ENCODE measurements at regions not wholly inside any gene's neighbourhood (a gene's known extent, or its start where the extent isn't known, plus 50 kb on each side); places are given as distances from the start of the nearest gene placed in this dataset.

DNA sequence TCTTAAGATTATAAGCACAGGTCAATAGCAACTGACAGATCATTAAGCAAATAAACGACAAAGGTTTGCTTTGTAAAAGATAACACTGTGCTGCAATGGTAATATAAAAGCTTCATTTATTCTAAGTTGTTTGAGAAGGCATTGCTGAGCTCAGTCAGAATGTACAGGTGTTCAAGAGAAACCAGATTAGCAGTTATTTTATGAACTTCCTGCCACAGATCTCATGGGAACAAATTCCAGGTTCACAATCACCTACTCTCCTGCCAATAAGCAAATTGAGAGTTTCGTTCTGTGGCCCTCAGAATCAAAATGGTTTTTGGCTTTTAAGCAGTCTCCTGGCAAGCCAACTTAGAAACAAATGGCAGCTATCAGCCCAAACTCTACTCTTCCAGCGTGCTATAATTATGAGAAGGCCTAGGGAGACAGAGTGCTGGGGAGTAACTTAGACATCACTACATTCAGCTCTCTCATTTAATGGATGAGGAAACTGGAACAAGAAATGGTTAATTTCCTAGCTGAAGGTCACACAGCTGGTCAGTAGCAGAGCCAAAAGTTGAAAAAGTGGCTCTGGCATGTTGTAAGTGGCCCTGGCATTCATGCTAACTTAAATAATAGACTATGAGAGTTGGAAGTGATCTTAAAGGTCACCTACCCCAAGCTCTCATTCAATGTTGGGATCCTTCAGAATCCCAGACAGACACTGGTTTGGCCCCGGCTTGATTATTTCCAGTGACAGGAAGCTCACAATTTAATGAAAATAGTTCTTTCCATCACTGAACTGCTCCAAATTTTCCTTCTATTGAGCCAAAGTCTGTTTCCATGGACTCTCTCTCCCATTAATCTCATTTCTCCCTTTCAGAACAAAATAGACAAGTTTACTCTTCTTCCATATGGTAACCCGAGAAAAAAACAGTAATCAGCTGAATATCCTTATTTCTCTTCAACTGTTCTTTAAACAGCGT lies 82.6 kb upstream of the EDEM3 start:
- Histone ChIP-seq H3K36me3 (replicated peaks in 1 of 2; ENCODE audit: control insufficient read depth in 1 of 2, insufficient read depth in 2 of 2, low read length in 2 of 2) (no peaks in the 10 kb centered on the region), H3K27me3 (ENCODE audit: control insufficient read depth in 1 of 2, insufficient read depth in 2 of 2, low read length in 2 of 2) (peaks cover 0 to 2% of the 10 kb centered on the region in 2 experiments; a peak in 2 of 5 replicates), H3K4me3 (replicated peaks in 1 of 3; ENCODE audit: insufficient read depth in 1 of 3, low read depth in 2 of 3, low read length in 3 of 3) (no peak overlapping the region), H3K4me2 (ENCODE audit: low read depth, low read length) (no peak overlapping the region), H3K9ac (ENCODE audit: insufficient read depth, low read depth, low read length) (no peak overlapping the region), H3K79me2 (ENCODE audit: insufficient read depth, low read length) (no peaks in the 10 kb centered on the region), H3K27ac (ENCODE audit: extremely low read length, insufficient read depth, low read length) (no peak overlapping the region), H3K9me3 (ENCODE audit: low read length) (no peaks in the 10 kb centered on the region), H2AFZ (ENCODE audit: low read length) (no peak overlapping the region), H4K20me1 (ENCODE audit: insufficient read depth, low read length) (no peaks in the 10 kb centered on the region), H3K4me1 (ENCODE audit: insufficient read depth, low read length) (no peaks in the 10 kb centered on the region)
- no peak for DNase-seq (ENCODE audit: low spot score)
- WGBS (ENCODE audit: low lambda C conversion rate): 20% methylated on average over 6 of the region's 6 CpGs
- BruUV-seq (replicated peaks): no TSS peak
- no peak for ATAC-seq
- intact Hi-C loops (cut with micrococcal nuclease; ENCODE audit: unreplicated experiment): no loop called here
- POLR2A ChIA-PET: no interaction called here
- TF ChIP-seq TOE1 (CRISPR knock-in tag; IDR thresholded peaks at IDR 0.05) (no peak), TCF7L2 (IDR thresholded peaks at IDR 0.05; ENCODE audit: low read depth, low read length) (no peak), ZNF180 (CRISPR knock-in tag; IDR thresholded peaks at IDR 0.05; ENCODE audit: borderline replicate concordance, low read depth) (no peak), MIXL1 (CRISPR knock-in tag; IDR thresholded peaks at IDR 0.05) (no peak), SYNCRIP (IDR thresholded peaks at IDR 0.05; ENCODE audit: insufficient read depth, low read depth, low read length) (no peak), STAT5B (CRISPR knock-in tag; IDR thresholded peaks at IDR 0.05) (no peak)
- TF ChIP-seq, protein P1, sequence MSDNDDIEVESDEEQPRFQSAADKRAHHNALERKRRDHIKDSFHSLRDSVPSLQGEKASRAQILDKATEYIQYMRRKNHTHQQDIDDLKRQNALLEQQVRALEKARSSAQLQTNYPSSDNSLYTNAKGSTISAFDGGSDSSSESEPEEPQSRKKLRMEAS (IDR thresholded peaks at IDR 0.05): no peak
- TF ChIP-seq, protein P2, sequence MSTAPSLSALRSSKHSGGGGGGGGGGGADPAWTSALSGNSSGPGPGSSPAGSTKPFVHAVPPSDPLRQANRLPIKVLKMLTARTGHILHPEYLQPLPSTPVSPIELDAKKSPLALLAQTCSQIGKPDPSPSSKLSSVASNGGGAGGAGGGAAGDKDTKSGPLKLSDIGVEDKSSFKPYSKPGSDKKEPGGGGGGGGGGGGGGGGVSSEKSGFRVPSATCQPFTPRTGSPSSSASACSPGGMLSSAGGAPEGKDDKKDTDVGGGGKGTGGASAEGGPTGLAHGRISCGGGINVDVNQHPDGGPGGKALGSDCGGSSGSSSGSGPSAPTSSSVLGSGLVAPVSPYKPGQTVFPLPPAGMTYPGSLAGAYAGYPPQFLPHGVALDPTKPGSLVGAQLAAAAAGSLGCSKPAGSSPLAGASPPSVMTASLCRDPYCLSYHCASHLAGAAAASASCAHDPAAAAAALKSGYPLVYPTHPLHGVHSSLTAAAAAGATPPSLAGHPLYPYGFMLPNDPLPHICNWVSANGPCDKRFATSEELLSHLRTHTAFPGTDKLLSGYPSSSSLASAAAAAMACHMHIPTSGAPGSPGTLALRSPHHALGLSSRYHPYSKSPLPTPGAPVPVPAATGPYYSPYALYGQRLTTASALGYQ (CRISPR knock-in tag; IDR thresholded peaks at IDR 0.05): no peak
- TF ChIP-seq, protein P3, sequence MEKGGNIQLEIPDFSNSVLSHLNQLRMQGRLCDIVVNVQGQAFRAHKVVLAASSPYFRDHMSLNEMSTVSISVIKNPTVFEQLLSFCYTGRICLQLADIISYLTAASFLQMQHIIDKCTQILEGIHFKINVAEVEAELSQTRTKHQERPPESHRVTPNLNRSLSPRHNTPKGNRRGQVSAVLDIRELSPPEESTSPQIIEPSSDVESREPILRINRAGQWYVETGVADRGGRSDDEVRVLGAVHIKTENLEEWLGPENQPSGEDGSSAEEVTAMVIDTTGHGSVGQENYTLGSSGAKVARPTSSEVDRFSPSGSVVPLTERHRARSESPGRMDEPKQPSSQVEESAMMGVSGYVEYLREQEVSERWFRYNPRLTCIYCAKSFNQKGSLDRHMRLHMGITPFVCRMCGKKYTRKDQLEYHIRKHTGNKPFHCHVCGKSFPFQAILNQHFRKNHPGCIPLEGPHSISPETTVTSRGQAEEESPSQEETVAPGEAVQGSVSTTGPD (CRISPR knock-in tag; IDR thresholded peaks at IDR 0.05): no peak
- TF ChIP-seq, protein P4, sequence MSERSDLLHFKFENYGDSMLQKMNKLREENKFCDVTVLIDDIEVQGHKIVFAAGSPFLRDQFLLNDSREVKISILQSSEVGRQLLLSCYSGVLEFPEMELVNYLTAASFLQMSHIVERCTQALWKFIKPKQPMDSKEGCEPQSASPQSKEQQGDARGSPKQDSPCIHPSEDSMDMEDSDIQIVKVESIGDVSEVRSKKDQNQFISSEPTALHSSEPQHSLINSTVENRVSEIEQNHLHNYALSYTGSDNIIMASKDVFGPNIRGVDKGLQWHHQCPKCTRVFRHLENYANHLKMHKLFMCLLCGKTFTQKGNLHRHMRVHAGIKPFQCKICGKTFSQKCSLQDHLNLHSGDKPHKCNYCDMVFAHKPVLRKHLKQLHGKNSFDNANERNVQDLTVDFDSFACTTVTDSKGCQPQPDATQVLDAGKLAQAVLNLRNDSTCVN (CRISPR knock-in tag; IDR thresholded peaks at IDR 0.05; ENCODE audit: borderline replicate concordance): no peak
- in situ Hi-C loops (cut with HindIII; ENCODE audit: extremely low pct_ligation_motif_present, low pct_unique_long_range_greater_than_20kb): no loop called here
- CTCF ChIA-PET (ENCODE audit: low intra/inter-chr PET ratio, low total read pairs): no interaction called here
- FAIRE-seq: no peak
